Stomach (tissue), 4 donors: ENCODE measurements at regions not wholly inside any gene's neighbourhood (a gene's known extent, or its start where the extent isn't known, plus 50 kb on each side); places are given as distances from the start of the nearest gene placed in this dataset.

Source experiments
- CTCF ChIP-seq, 7 experiments: fragments of 450-650 bp in 4 of 7; fragments of 200-600 bp in 3 of 7; sonication (generic) in 3 of 7; IDR thresholded peaks; one replicate each; pipeline ENCODE4 v1.5.1; 2016 to 2019; ENCODE audit warnings: antibody characterized with exemption in 7 of 7, control low read depth in 2 of 7, mild to moderate bottlenecking in 1 of 7
- POLR2A ChIP-seq, 4 donors: fragments of 450-650 bp; IDR thresholded peaks; one replicate each; pipeline ENCODE4 v1.6.1; 2016; ENCODE audit warnings: antibody characterized with exemption in 4 of 4, control low read depth in 2 of 4, mild to moderate bottlenecking in 1 of 4, moderate library complexity in 1 of 4

- TF ChIP-seq CTCF (IDR thresholded peaks at IDR 0.05) (no peak), POLR2A (IDR thresholded peaks at IDR 0.05) (no peak)
Measured at GRCh38 chrX:39633293-39633692, 464.5 kb downstream of the BCOR start.
